ENCODE measurements at regions not wholly inside any gene's neighbourhood (a gene's known extent, or its start where the extent isn't known, plus 50 kb on each side); places are given as distances from the start of the nearest gene placed in this dataset.

- intact Hi-C loops (cut with DNase I): no loop called here
- peaks cover 0 to 24% (median 4%) of the 10 kb centered on the region in 11 donors for H3K9me3 ChIP-seq
- no peak for TF ChIP-seq CTCF (IDR thresholded peaks at IDR 0.05)
- H3K4me1 ChIP-seq: no peaks in the 10 kb centered on the region
- H3K36me3 ChIP-seq: peaks cover 0 to 17% (median 0%) of the 10 kb centered on the region in 9 donors
- ATAC-seq: no peak
- WGBS, 2 donors: 80 to 88% methylated on average over 2 of the region's 2 CpGs
- H3K4me3 ChIP-seq: no peak overlapping the region
- DNase-seq: no peak
- H3K27ac ChIP-seq: no peak overlapping the region
- H3K27me3 ChIP-seq: no peaks in the 10 kb centered on the region
These were observed 209.1 kb downstream of the FSIP2 start for GRCh38 chr2:185947722-185948121.

GRCh38 chr2:185952100-185952499, 213.5 kb downstream of the FSIP2 start:
- H3K27me3 ChIP-seq: no peaks in the 10 kb centered on the region
- WGBS, 2 donors: 94 to 97% methylated on average over 3 of the region's 3 CpGs
- no peaks in the 10 kb centered on the region for H3K9me3 ChIP-seq
- no peak for ATAC-seq
- no peak for TF ChIP-seq CTCF (IDR thresholded peaks at IDR 0.05)
- intact Hi-C loops (cut with DNase I): no loop called here
- DNase-seq: no peak
- no peaks in the 10 kb centered on the region for H3K36me3 ChIP-seq
- H3K4me1 ChIP-seq: no peaks in the 10 kb centered on the region
- H3K27ac ChIP-seq: no peak overlapping the region
- no peak overlapping the region for H3K4me3 ChIP-seq

- Histone ChIP-seq H3K27ac (no peak overlapping the region), H3K27me3 (no peaks in the 10 kb centered on the region), H3K9me3 (peaks cover 0 to 10% (median 0%) of the 10 kb centered on the region in 11 donors), H3K4me1 (no peaks in the 10 kb centered on the region), H3K36me3 (no peaks in the 10 kb centered on the region), H3K4me3 (no peak overlapping the region)
- intact Hi-C loops (cut with DNase I): no loop called here
- ATAC-seq: no peak
- WGBS, 2 donors: 73 to 76% methylated on average over 2 of the region's 2 CpGs
- no peak for TF ChIP-seq CTCF (IDR thresholded peaks at IDR 0.05)
- no peak for DNase-seq
These were observed 215.8 kb downstream of the FSIP2 start for GRCh38 chr2:185954389-185954788.

- no peak for TF ChIP-seq CTCF (IDR thresholded peaks at IDR 0.05)
- ATAC-seq (no peak), DNase-seq (no peak)
- Histone ChIP-seq H3K9me3 (peaks cover 0 to 17% (median 0%) of the 10 kb centered on the region in 11 donors), H3K4me1 (no peaks in the 10 kb centered on the region), H3K27ac (no peak overlapping the region), H3K4me3 (no peak overlapping the region), H3K36me3 (no peaks in the 10 kb centered on the region), H3K27me3 (no peaks in the 10 kb centered on the region)
- 42 to 100% methylated on average over 1 of the region's 1 CpG for WGBS, 2 donors
- intact Hi-C loops (cut with DNase I): no loop called here
These were observed 216.4 kb downstream of the FSIP2 start for GRCh38 chr2:185955050-185955449.
